ENCODE measurements at regions not wholly inside any gene's neighbourhood (a gene's known extent, or its start where the extent isn't known, plus 50 kb on each side); places are given as distances from the start of the nearest gene placed in this dataset.

DNA sequence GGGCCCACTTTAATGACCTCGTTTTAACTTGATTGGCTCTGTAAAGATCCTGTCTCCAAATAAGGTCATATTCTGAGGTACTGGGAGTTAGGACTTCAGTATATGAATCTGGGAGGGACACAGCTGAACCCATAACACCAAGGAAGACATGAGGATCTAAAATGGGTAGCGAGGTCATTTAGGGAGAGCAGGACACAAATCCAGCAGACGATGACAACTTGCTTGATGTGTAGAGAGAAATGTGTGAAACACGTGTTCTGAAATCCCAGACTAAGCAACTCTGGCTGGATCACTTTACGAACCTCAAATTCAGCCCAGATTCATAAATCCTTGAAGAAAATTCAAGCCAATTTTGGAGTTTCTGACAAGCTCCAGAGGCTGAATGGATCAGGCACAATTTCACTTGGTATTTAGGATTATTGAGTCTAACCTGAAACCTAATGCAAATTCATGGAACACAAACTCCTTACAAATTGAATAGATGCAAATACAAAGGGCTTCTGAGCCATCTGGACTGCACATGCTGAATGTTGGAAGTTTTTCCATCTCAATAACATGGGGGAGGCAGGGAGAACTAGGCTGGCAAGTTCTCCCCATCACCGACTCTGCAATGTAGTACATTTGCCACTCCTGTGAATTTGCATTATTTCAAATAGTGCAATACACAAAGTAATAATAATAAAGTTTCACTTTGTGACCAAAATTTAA lies 74.0 kb upstream of the SLC30A5 start:
- no peak for TF ChIP-seq EZH2 (IDR thresholded peaks at IDR 0.05; ENCODE audit: borderline replicate concordance, low read depth, low read length, poor library complexity, severe bottlenecking)
- TF ChIP-seq, protein P1, sequence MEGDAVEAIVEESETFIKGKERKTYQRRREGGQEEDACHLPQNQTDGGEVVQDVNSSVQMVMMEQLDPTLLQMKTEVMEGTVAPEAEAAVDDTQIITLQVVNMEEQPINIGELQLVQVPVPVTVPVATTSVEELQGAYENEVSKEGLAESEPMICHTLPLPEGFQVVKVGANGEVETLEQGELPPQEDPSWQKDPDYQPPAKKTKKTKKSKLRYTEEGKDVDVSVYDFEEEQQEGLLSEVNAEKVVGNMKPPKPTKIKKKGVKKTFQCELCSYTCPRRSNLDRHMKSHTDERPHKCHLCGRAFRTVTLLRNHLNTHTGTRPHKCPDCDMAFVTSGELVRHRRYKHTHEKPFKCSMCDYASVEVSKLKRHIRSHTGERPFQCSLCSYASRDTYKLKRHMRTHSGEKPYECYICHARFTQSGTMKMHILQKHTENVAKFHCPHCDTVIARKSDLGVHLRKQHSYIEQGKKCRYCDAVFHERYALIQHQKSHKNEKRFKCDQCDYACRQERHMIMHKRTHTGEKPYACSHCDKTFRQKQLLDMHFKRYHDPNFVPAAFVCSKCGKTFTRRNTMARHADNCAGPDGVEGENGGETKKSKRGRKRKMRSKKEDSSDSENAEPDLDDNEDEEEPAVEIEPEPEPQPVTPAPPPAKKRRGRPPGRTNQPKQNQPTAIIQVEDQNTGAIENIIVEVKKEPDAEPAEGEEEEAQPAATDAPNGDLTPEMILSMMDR (conservative IDR thresholded peaks at IDR 0.05; ENCODE audit: low read depth, low read length): no peak

Measured in A673 (cell line).